ENCODE measurements at regions not wholly inside any gene's neighbourhood (a gene's known extent, or its start where the extent isn't known, plus 50 kb on each side); places are given as distances from the start of the nearest gene placed in this dataset.

- no peak for TF ChIP-seq CTCF (IDR thresholded peaks at IDR 0.05; ENCODE audit: insufficient read depth, low read depth, low read length, missing control alignments)
Measured at GRCh38 chr7:25391961-25392587, 163.8 kb upstream of the NPVF start.

GRCh38 chr7:25392588-25393338 lies 164.5 kb upstream of the NPVF start:
- H3K4me3 ChIP-seq (ENCODE audit: low read length) = no peak overlapping the region
- TF ChIP-seq CTCF (IDR thresholded peaks at IDR 0.05; ENCODE audit: insufficient read depth, low read depth, low read length, missing control alignments) = no peak
- no peak for DNase-seq (ENCODE audit: low read depth)

More at GRCh38 chr7:25391961-25392587, 163.8 kb upstream of the NPVF start:
- DNase-seq (ENCODE audit: low read depth) = no peak
- no peak overlapping the region for H3K4me3 ChIP-seq (ENCODE audit: low read length)

- no peak for TF ChIP-seq CTCF (IDR thresholded peaks at IDR 0.05; ENCODE audit: insufficient read depth, low read depth, low read length, missing control alignments)
- DNase-seq (ENCODE audit: low read depth) = no peak
- no peak overlapping the region for H3K4me3 ChIP-seq (ENCODE audit: low read length)
Measured at GRCh38 chr7:25395976-25396375, 167.7 kb upstream of the NPVF start.

GRCh38 chr7:25396668-25397067 lies 168.4 kb upstream of the NPVF start:
- H3K4me3 ChIP-seq (ENCODE audit: low read length) = no peak overlapping the region
- TF ChIP-seq CTCF (IDR thresholded peaks at IDR 0.05; ENCODE audit: insufficient read depth, low read depth, low read length, missing control alignments) = no peak
- DNase-seq (ENCODE audit: low read depth) = no peak

GRCh38 chr7:25398418-25398817 lies 170.1 kb upstream of the NPVF start:
- DNase-seq (ENCODE audit: low read depth) = no peak
- H3K4me3 ChIP-seq (ENCODE audit: low read length) = no peak overlapping the region
- TF ChIP-seq CTCF (IDR thresholded peaks at IDR 0.05; ENCODE audit: insufficient read depth, low read depth, low read length, missing control alignments) = no peak

- H3K4me3 ChIP-seq (ENCODE audit: low read length) = no peak overlapping the region
- DNase-seq (ENCODE audit: low read depth) = no peak
- no peak for TF ChIP-seq CTCF (IDR thresholded peaks at IDR 0.05; ENCODE audit: insufficient read depth, low read depth, low read length, missing control alignments)
Measured at GRCh38 chr7:25399000-25399750, 170.9 kb upstream of the NPVF start.
